ENCODE measurements at regions not wholly inside any gene's neighbourhood (a gene's known extent, or its start where the extent isn't known, plus 50 kb on each side); places are given as distances from the start of the nearest gene placed in this dataset.
"Not testable (repeated sequence)": the region's sequence is repeated elsewhere in the genome, so short reads cannot be mapped to it uniquely, and the experiment has no call there.

DNA sequence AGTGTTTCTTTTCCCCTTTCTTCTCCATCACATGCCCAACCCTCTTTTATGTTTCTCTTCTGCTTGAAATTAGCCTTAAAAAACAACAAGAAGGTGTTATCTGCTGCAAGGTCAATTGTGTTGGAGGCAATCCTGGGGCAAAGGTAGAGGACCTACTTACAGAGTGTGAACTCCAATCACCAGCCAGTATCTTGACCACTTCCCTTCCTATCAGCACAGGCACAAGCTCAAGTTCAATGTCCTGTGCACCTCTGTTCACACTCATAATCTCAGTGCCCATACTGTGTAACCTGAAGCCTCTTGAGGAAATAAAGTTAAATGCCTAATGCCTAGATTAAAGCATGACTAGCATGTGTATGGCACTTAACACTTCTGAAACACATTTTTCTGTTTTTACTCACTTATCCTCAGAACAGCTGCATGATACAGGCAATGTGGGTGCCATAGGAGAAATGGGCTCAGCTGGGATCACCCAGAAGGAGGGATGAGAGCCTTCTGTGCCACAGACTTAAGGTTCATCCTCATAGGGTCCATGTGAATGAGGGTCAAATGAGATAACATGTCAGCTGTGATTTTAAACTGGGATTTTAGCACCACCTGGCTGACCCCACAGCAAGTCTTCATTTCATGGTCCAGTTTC lies 701.5 kb downstream of the BCL11A start:
- DNase-seq = no peak

DNA sequence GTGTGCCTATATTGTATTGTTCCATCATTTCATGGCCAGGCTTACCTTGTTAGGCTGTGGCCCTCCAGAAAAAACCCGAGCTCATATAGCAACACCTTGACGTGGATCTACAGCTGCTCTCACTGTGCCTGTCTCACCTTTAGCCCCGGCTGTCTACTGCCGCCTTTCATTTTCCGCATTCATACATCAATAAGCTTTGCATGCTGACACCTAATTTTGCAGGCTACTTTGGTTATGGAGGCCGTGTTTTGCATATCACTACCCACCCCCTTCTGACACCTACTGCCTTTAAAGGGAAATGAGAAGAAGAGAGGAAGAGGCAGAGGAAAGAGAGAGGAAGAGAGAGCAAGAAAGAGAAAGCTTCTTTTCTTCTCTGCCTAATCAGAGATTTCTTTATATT lies 702.9 kb downstream of the BCL11A start:
- DNase-seq = no peak

DNA sequence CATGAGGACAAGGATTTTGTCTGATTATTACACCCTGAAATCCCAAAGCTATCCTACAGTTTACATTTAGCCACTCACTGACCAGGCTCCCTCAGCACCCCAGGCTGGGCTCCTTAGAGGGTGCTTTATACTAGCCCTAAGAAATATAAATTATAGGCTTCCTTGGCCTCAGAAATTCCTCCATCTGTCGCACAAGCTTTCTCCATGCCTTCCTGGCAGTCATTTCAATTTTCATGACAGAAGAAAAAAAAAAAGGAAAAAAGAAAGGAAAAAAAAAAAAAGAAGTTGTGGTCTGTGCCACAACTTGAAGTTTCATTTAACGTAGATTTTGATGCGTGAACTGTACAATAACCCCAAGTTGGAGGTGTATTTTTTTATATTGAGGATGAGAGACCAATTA lies 719.5 kb downstream of the BCL11A start:
- no peak for DNase-seq

DNA sequence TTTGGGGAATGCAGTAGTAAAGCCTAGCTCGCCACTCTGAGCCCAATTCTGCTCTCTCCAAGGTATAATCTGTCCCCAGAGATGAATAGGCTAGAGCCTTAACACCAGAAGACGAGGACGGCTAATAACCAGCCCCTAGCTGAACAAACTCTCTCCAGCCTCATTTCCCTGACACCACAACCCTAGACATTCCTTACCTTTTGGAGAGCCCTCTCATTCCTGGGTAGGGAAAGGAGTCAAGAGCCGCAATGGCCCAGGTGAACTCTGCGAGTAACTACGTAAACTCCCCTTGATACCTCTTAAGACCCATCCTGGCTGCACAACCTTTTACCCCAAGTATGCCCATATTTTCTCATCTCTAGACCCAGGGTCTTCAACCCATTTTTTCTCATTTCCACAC lies 722.9 kb downstream of the BCL11A start:
- DNase-seq = no peak

DNA sequence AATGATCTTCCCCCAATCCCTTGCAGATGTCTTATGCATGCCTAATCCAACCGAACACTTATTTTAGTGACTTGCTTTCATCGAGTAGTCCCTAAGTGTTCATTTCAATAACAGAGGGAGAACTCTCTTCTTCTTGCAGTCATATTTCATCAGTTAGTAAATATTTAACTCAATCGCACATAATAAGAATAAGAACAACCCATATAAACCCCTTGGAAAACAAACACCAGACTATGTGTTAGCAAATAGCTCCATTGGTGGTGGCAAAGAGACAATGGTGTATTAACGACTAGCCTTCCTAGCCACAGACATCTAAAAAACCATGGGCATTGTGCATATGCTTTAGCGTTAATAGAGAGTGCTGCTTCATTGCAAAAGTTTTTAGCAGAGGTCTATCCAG lies 725.8 kb downstream of the BCL11A start:
- DNase-seq = no peak

DNA sequence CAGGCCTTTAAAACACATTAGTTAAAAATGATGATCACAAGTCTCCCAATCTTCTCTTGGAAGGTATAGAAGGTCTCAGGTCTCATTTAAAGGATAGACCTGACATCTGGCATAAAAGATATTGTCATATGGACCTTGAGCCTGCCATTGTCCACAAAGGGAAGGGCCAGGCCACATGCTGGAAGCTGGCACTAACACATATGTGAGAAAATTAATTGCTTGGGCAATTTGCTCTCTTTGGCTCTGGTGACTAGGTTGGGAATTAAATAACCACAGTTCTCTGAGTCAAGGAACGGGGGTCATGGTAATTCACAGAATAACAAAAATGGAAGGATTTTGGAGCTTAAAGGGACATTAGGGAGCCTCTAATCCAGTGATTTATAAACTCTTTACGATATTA lies 727.3 kb downstream of the BCL11A start:
- no peak for DNase-seq

DNA sequence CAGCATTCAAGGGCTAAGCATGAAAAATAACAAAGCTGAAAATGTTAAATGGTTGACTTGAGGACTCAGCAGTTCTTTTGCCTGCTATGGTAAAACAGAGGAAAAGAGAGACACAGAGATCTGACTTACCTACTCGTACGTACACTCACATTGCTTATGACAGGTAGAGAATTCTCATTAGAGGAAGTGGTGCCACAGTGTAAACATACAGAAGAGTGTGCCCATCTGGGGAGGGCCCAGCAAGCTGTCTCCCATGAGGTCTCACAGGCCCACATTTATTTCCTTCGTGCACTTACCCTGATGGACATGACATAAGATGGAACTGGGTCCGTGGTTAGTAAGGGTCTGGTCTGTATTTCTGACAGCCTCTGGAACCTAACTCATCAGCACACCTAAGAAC lies 729.1 kb downstream of the BCL11A start:
- DNase-seq = no peak

DNA sequence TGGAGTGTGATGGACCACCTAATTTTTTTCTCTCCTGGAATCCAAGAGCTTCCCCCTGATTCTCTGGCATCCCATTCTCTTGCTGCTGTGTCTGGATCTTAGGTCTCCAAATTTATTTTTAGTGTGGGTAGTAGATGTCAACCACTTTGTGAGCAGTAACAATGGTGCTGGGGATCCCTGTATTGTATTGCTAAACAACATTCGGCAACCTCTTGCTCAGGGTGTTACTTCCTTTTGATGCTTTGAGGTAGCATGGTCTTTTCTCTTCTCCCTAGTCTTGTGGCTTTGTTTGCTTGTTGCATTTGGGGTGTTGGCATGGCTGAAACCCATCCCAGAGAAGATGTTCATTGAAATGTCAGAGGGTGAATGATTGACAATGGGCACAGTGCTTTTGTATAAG lies 737.4 kb downstream of the BCL11A start:
- no peak for DNase-seq

DNA sequence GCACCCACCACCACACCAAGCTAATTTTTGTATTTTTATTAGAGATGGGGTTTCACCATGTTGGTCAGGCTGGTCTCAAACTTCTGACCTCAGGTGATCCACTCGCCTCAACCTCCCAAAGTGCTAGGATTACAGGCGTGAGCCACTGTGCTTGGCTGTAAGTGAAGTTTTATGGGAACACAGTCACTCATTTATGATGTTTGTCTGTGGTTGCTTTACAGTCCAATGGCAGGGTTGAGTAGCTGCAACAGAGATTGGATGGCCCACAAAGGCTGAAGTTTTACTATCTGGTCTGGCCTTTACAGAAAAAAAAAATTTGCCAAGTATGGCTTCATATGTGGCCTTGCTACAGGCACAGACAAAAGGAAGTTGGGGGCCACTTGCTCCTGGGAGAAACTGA lies 743.2 kb downstream of the BCL11A start:
- DNase-seq = not testable (repeated sequence)

DNA sequence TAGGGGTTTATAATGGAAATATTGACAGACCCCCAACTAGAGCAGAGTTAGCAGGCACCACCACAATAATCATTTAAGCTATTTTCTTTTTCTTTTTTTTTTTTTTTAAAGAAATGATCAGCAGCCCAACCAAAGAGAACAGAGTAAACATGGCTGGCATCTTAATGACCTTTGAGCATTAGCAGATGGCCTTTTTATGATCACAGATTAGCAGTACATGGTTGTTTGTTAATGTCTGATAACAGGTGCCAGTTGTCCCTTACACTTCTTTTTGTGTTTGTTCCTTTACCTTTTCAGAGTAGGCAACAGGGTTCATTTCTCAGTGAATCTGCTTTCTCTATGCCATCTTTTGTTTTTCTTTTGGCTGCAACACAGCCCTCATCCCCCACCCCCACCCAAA lies 747.0 kb downstream of the BCL11A start:
- no peak for DNase-seq

DNA sequence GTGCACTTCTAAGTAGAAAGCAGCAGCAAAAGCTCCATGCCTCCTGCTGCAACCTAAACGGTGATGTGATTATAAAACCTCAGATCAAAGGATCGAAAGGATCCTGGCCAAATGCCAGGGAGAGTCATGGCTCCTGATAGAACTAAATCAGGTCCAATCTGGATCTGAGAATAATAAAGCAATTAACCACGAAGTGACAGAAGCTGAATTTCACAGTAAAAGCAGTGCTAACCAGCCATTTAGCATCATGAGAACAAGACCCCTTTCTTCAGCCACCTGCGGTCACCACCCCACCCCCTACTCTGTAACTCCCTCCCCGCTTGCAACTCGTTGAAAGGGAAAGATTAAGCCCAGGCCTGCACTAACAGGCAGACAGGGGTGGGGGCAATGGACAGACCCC lies 748.7 kb downstream of the BCL11A start:
- DNase-seq = no peak

DNA sequence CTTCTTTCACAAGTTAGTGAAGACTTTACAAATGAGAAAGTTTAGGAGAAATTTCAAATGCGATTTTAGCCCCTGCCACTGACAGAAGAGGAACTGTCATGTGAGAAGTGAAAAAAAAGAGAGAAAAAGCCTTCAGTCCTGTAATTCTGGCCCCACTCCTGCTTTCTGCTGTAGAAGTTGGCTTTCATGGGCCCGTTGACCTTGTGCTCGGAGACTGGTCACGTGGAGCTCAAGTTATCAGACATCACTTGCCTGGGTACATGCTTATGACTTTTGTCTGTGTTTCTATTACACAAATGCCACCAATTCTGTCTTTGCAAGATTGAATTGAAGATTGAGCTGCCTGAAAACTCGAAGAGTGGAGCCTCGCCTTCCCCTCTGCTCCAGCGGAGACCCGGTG lies 749.9 kb downstream of the BCL11A start:
- no peak for DNase-seq

DNA sequence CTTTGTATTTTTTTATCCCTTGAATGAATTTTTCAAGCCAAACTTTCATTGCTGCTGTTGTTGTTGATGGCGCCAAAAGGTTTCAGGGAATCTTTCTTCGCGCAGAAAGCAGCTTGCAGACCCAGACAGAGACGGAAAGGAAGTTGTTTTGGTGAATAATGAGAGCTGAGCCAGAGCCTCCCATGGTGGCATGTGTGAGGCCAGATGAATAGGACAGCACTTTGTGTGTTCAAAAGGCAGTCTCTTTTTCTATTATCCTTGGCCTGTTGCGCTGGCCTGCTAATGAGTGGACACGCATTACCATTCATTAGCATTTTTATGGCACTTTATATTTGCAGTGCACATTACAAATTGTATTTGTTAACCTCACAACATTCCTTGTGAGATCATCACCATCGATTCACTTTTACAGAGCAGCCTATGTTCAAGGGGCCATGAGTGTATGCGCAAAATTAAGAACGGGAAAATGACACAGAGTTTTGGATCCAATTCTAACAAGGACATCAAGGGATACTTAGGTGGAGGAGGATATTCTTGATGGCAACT lies 754.7 kb downstream of the BCL11A start:
- DNase-seq = no peak

DNA sequence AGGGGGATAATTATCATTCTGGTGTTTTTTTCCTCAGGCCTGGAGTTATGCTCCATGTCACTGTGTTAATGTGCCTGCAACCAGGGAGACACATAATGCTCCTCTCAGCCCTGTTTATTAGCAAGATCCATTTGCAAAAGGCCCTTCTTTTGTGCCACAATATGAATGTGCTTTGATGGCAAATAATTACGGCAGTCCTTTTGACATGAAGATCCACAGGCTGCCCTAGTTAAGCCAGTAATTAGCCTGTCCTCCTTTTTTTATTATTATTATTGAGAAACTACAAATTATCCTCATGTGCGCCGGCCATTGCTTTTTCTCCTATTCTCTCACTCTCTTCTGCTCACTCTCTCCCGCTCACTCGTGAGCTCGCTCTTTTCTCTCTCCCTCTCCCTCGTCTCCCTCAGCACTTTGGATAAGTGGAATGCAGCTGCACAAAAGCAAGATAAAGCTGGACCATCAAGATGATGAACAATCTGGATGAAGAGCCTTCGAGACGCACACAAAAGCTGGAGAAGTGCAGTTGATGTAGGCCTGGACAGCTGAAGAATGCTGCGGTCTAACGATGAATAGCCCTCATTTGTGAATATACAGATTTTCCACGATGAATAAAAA lies 762.3 kb downstream of the BCL11A start:
- no peak for DNase-seq

DNA sequence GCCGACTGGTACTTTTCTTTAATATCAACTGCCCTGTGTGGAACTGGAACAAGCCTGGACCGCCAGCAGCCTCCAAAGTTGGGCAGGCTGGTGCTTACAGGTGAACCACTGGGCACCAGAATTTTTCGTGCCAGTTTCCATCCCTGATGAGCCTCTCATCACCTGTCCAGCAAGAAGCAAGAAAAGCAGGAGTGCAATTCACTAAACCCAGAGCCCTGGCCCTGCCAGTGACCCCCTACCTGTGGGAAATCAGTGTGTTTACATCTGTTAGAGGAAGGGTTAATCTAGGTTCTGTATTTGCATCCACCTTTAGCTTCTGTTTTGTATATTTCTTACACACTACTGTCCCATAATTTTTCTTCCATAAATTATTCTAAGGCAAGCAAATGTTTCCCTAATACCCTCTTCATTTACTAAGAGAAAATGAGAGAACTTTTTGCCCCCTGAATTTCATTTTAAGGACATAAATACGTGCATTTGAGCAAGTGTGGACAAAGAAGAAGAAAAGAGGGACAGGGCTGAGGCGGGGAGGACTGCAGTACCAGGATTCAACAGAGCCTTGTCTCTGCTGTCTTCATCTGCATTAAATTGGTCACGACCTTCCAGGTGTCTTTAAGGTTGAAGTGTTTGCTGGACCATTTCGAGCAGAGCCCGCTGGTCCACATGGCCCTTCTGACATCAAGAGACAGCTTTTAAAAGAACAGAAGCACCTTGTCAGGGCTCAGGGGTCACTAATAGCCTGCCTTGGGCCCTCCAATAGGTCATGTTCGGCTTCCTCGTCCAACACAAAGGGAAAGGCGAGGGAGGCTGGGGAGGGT lies 763.1 kb downstream of the BCL11A start:
- DNase-seq = no peak

DNA sequence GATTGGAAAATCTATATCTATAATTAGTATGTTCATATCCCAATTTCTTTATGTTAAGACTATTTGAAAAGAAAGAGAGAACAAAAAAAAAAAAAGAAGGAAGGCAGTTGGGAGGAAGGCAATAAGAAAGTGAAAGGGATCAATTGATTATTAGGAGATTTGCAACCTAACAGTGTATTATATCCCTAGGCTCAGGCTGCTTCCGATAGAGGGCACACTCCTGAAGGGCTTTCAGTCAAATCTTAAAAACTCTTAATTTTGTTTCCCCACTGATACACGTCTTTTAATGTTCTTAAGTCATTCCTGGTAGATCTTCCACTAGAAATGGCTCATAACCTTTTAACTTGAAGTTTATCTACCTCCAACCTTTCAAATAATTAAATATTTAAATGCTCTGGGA lies 763.9 kb downstream of the BCL11A start:
- no peak for DNase-seq

DNA sequence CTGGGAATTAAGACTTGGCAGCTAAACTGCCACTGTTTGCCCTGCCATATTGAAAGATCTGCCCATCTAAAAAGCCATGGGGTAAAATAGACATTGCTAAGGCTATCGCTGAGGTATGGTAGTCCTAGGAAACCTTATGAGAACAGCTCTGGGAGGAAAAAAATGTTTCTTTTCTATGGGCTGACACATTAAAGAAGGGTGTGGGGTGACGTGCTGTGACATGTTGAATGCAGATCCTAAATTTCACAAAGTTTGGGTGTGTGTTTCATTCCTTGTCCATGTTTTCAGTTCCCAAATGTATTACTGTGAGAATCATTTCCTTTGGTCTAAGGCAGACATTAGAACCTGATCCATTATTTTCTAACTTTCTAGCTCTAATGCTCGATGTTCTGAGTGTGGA lies 766.4 kb downstream of the BCL11A start:
- no peak for DNase-seq

DNA sequence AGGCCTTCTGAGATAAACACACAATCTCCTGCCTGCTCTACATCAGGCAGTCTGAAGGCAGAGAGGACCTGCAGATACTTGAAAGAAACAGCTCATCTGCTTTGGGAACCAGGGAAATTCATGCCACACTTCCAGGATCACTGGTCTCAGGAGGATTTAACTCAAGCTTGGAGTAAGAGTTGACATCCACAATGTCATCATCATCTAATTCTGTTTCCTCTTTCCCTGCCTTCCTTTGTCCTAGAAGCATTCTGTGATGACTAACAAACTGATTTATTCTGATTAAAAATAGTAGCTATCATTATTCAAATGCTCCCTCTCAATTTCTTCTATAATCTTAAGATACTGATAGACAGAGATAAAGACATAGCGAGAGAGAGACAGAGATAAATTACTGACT lies 766.8 kb downstream of the BCL11A start:
- DNase-seq = no peak

DNA sequence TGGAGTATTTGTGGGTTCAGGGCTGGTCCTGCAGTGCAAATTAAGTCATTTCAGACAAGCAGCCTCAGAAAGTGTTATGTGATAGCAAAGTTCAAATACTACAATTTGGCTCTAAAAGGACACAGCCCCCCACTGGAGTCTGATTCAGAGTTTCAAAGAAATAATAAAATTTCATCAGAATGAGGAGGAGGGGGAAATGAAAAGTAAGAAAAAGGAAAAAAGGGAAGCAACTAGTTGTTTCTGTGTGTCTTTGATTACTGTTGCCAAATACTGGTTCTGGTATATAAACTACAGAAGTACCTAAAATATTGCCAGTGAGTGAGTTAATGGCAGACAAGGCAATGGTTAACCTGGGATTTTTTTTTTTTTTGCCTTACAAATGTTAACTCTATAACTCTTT lies 773.9 kb downstream of the BCL11A start:
- no peak for DNase-seq

DNA sequence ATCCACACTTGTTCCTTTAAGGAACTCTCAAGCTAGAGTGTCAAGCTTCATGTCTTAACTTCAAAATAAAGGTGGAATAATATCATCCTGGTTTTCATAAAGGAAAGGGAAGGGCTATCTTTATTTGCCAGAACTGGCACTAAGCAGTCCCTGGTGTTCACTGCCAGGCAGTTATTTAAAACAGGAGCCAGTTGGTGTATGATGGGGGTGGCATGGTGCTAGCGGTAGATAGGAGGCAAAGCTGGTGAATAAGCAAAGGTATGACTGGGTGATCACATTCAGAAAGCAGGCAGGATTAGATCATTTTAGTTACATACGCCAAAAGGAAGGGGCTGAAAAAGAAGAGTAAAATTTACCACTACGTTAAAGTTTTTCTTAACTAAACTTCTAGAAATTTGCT lies 776.3 kb downstream of the BCL11A start:
- no peak for DNase-seq

DNA sequence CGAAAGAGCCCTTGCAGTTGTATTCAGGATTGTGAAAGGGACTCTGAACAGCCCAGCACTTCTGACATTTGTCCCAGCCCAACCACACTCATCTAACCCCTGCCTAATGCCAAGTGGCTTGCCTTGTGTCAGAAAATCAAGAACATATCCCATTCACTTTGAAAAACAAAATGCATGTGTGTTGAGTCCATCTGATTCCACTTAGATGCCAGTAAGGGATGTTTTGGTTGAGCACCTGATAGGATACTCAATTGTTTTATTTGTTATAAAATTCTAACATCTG lies 776.8 kb downstream of the BCL11A start:
- DNase-seq = no peak

DNA sequence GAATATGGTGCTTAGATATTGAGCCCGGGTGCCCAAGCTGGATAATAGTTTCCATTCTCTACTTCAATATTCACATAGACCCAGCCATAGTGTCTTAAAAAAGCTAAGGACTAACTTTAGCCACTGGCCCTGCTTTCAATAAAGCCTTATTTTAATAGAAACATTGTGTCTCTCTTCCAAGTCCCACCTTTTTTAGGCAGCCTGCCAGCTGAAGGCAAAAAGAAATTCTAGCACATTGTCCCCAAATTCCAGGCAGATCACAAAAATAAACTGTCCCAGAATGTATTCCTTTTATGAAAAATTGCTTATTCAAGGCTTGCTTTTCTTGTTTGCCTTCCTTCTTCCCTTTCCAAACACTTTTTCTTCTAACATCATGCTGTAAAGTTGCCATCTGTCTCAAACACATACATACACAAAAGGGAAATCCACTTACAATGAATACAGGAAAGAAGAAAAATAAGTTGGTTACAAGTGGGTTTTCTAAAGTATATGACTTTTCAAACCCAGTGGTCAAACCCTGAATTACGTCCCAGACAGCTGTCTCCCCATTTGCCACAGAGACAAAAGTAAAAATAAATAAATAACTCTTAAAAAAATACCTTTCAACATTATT lies 778.5 kb downstream of the BCL11A start:
- DNase-seq = no peak

DNA sequence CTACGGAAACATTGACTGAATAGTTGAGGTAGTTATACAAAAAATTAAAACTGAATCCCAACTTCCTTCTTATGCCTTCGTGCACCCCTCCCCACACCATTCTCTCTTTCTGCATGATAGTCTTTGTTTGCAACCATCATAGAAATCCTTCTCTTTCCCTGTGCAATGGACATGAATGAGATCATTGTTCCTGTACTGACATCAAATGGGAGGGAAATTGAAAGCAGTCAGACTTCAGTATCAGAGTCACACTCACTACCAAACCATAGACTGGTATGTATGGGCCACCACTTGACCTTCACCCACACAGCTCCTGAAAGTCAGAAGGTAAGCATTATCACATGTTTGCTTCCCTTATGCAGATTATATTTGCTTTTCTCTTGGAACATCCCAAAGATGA lies 782.8 kb downstream of the BCL11A start:
- DNase-seq = no peak

DNA sequence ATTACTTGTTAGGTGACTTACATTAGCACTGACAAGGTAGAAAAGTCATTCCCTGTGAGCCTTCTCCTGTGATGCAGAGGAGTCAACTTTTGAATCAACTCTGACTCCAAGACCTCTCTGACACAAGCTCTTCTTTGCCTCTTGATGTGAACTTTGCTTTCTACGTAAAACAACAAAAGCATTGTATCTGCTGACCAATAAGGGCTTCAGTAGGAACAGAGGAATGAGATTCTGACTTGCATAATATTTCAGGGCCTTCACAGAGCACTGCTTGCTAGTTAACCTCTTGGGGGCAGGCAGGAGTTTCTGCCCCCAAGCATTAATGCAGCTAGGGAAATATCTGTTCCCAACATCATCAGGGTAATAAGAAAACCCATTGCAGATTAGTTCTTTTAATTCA lies 791.5 kb downstream of the BCL11A start:
- DNase-seq = no peak
